Activated CD4-positive, alpha-beta T cell treated with anti-CD3 and anti-CD28 coated beads for 36 hours (primary cell): ENCODE measurements at regions not wholly inside any gene's neighbourhood (a gene's known extent, or its start where the extent isn't known, plus 50 kb on each side); places are given as distances from the start of the nearest gene placed in this dataset.

ENCODE experiments used
- ATAC-seq: fragments of 200-7000 bp; cut with Tn5 transposase; one replicate; pipeline ENCODE4 v1.10.0; 2021; ENCODE audit warnings: mild to moderate bottlenecking, moderate library complexity
- CTCF ChIA-PET: fragments of 350-600 bp; sonication (Branson Sonifier 250); formaldehyde crosslinking; loops from one replicate; lab custom pipeline; 2021; ENCODE audit warnings: antibody characterized with exemption; lab: Charles Lee
- POLR2A ChIA-PET: fragments of 350-600 bp; sonication (Branson Sonifier 250); formaldehyde crosslinking; loops from one replicate; lab custom pipeline; 2021; ENCODE audit warnings: antibody characterized with exemption, inconsistent platforms; lab: Charles Lee
- DNase-seq: peaks from one replicate; pipeline ENCODE4 v3.0.0-alpha.2; 2020
- H3K27ac Mint-ChIP-seq: one replicate; pipeline ENCODE4 v1.8.0; 2021; ENCODE audit warnings: mixed read lengths
- H3K27me3 Mint-ChIP-seq: one replicate; pipeline ENCODE4 v1.8.0; 2021; ENCODE audit warnings: mixed read lengths
- H3K36me3 Mint-ChIP-seq: one replicate; pipeline ENCODE4 v1.8.0; 2021; ENCODE audit warnings: low read depth, mixed read lengths
- H3K4me1 Mint-ChIP-seq: one replicate; pipeline ENCODE4 v1.8.0; 2021; ENCODE audit warnings: mixed read lengths
- H3K4me3 Mint-ChIP-seq: one replicate; pipeline ENCODE4 v1.8.0; 2021; ENCODE audit warnings: mild to moderate bottlenecking, moderate library complexity, mixed read lengths
- H3K9me3 Mint-ChIP-seq: one replicate; pipeline ENCODE4 v1.8.0; 2021; ENCODE audit warnings: low read depth, mixed read lengths
- intact Hi-C, 2 experiments: fragments of 100-400 bp; cut with DNase I in 1 of 2; cut with micrococcal nuclease in 1 of 2; formaldehyde crosslinking; loops; one replicate each; pipeline versions ENCODE4 v1.14.2 to v1.15.1; 2022 to 2024; cut with DNase I, micrococcal nuclease

- Mint-ChIP-seq H3K27me3 (peaks cover 8% of the 10 kb centered on the region), H3K36me3 (no peaks in the 10 kb centered on the region), H3K27ac (no peak overlapping the region), H3K4me3 (no peak overlapping the region), H3K9me3 (no peaks in the 10 kb centered on the region), H3K4me1 (peaks cover 3% of the 10 kb centered on the region)
- DNase-seq: no peak
- intact Hi-C loops: no loop called here
- POLR2A ChIA-PET: no interaction called here
- ATAC-seq: no peak
- CTCF ChIA-PET: interaction anchor here (0.8 to 1.8 kb wide), 6 partner anchors 17 to 1599 kb away, joined by 3 to 4 read pairs (median 4); no protein-coding TSS in a partner anchor
Observed at GRCh38 chr6:40326714-40327421, 260.3 kb downstream of the LRFN2 start.

- no peak overlapping the region for H3K27ac Mint-ChIP-seq
- DNase-seq (peak; percentile 34), ATAC-seq (peak; percentile 55)
- CTCF ChIA-PET: interaction anchor here (0.8 to 1.8 kb wide), 2 partner anchors 16 to 76 kb away, joined by 4 read pairs; no protein-coding TSS in a partner anchor
- peaks cover 8% of the 10 kb centered on the region for H3K27me3 Mint-ChIP-seq
- H3K9me3 Mint-ChIP-seq: no peaks in the 10 kb centered on the region
- no peaks in the 10 kb centered on the region for H3K36me3 Mint-ChIP-seq
- intact Hi-C loops: no loop called here
- POLR2A ChIA-PET: no interaction called here
- H3K4me3 Mint-ChIP-seq: no peak overlapping the region
- H3K4me1 Mint-ChIP-seq: peaks cover 3% of the 10 kb centered on the region
Observed at GRCh38 chr6:40325791-40326190, 261.4 kb downstream of the LRFN2 start.

GRCh38 chr6:40325041-40325440 is 262.1 kb downstream of the LRFN2 start:
- Mint-ChIP-seq H3K27ac (no peak overlapping the region), H3K36me3 (no peaks in the 10 kb centered on the region), H3K4me1 (peaks cover 3% of the 10 kb centered on the region), H3K9me3 (no peaks in the 10 kb centered on the region), H3K27me3 (peaks cover 11% of the 10 kb centered on the region), H3K4me3 (no peak overlapping the region)
- ChIA-PET POLR2A (no interaction called here), CTCF (no interaction called here)
- no peak for ATAC-seq
- intact Hi-C loops: no loop called here
- no peak for DNase-seq

GRCh38 chr6:40323881-40324634 is 263.1 kb downstream of the LRFN2 start:
- H3K27ac Mint-ChIP-seq: no peak overlapping the region
- no peaks in the 10 kb centered on the region for H3K9me3 Mint-ChIP-seq
- H3K36me3 Mint-ChIP-seq: no peaks in the 10 kb centered on the region
- H3K4me1 Mint-ChIP-seq: peaks cover 3% of the 10 kb centered on the region
- intact Hi-C loops: no loop called here
- ATAC-seq (no peak), DNase-seq (no peak)
- ChIA-PET POLR2A (no interaction called here), CTCF (no interaction called here)
- peaks cover 11% of the 10 kb centered on the region for H3K27me3 Mint-ChIP-seq
- no peak overlapping the region for H3K4me3 Mint-ChIP-seq

GRCh38 chr6:40322336-40322735 is 264.8 kb downstream of the LRFN2 start:
- Mint-ChIP-seq H3K27ac (no peak overlapping the region), H3K4me3 (no peak overlapping the region), H3K36me3 (no peaks in the 10 kb centered on the region), H3K27me3 (peaks cover 5% of the 10 kb centered on the region), H3K4me1 (peaks cover 3% of the 10 kb centered on the region), H3K9me3 (no peaks in the 10 kb centered on the region)
- CTCF ChIA-PET: no interaction called here
- no peak for ATAC-seq
- POLR2A ChIA-PET: no interaction called here
- DNase-seq: no peak
- intact Hi-C loops: no loop called here

- Mint-ChIP-seq H3K36me3 (no peaks in the 10 kb centered on the region), H3K9me3 (no peaks in the 10 kb centered on the region), H3K27ac (no peak overlapping the region), H3K27me3 (peaks cover 5% of the 10 kb centered on the region), H3K4me1 (peaks cover 3% of the 10 kb centered on the region), H3K4me3 (no peak overlapping the region)
- ATAC-seq (no peak), DNase-seq (no peak)
- ChIA-PET CTCF (interaction anchor here (0.6 kb wide), 1 partner anchor 598 kb away, joined by 4 read pairs; no protein-coding TSS in a partner anchor), POLR2A (no interaction called here)
- intact Hi-C loops: no loop called here
Observed at GRCh38 chr6:40321616-40322015, 265.5 kb downstream of the LRFN2 start.

GRCh38 chr6:40320947-40321346 is 266.2 kb downstream of the LRFN2 start:
- Mint-ChIP-seq H3K27me3 (peaks cover 5% of the 10 kb centered on the region), H3K4me3 (no peak overlapping the region), H3K27ac (no peak overlapping the region), H3K36me3 (no peaks in the 10 kb centered on the region), H3K4me1 (peaks cover 3% of the 10 kb centered on the region), H3K9me3 (no peaks in the 10 kb centered on the region)
- ATAC-seq: no peak
- CTCF ChIA-PET: no interaction called here
- no peak for DNase-seq
- POLR2A ChIA-PET: no interaction called here
- intact Hi-C loops: no loop called here

- ATAC-seq (no peak), DNase-seq (no peak)
- ChIA-PET POLR2A (no interaction called here), CTCF (no interaction called here)
- intact Hi-C loops: no loop called here
- Mint-ChIP-seq H3K4me1 (no peaks in the 10 kb centered on the region), H3K27ac (no peak overlapping the region), H3K9me3 (no peaks in the 10 kb centered on the region), H3K36me3 (no peaks in the 10 kb centered on the region), H3K4me3 (no peak overlapping the region), H3K27me3 (peaks cover 5% of the 10 kb centered on the region)
Observed at GRCh38 chr6:40320441-40320840, 266.7 kb downstream of the LRFN2 start.

GRCh38 chr6:40319124-40319523 is 268.0 kb downstream of the LRFN2 start:
- ChIA-PET CTCF (no interaction called here), POLR2A (no interaction called here)
- H3K27ac Mint-ChIP-seq: no peak overlapping the region
- no peak overlapping the region for H3K4me3 Mint-ChIP-seq
- DNase-seq (no peak), ATAC-seq (no peak)
- no peaks in the 10 kb centered on the region for H3K36me3 Mint-ChIP-seq
- intact Hi-C loops: no loop called here
- H3K27me3 Mint-ChIP-seq: peaks cover 5% of the 10 kb centered on the region
- no peaks in the 10 kb centered on the region for H3K4me1 Mint-ChIP-seq
- H3K9me3 Mint-ChIP-seq: no peaks in the 10 kb centered on the region

- no peak for ATAC-seq
- Mint-ChIP-seq H3K27me3 (peaks cover 4% of the 10 kb centered on the region), H3K27ac (no peak overlapping the region), H3K4me3 (no peak overlapping the region), H3K36me3 (no peaks in the 10 kb centered on the region), H3K4me1 (no peaks in the 10 kb centered on the region), H3K9me3 (no peaks in the 10 kb centered on the region)
- DNase-seq: no peak
- ChIA-PET POLR2A (no interaction called here), CTCF (interaction anchor here (0.7 to 1.0 kb wide), 2 partner anchors 47 to 273 kb away, joined by 3 to 5 read pairs; no protein-coding TSS in a partner anchor)
- intact Hi-C loops: no loop called here
Observed at GRCh38 chr6:40315060-40315459, 272.1 kb downstream of the LRFN2 start.

- H3K27ac Mint-ChIP-seq: no peak overlapping the region
- POLR2A ChIA-PET: no interaction called here
- peaks cover 1% of the 10 kb centered on the region for H3K4me1 Mint-ChIP-seq
- DNase-seq: no peak
- H3K9me3 Mint-ChIP-seq: no peaks in the 10 kb centered on the region
- H3K27me3 Mint-ChIP-seq: peaks cover 9% of the 10 kb centered on the region
- intact Hi-C loops: no loop called here
- no peak for ATAC-seq
- no peak overlapping the region for H3K4me3 Mint-ChIP-seq
- H3K36me3 Mint-ChIP-seq: no peaks in the 10 kb centered on the region
- CTCF ChIA-PET: interaction anchor here (0.6 to 0.7 kb wide), 3 partner anchors 15 to 481 kb away, joined by 3 read pairs; no protein-coding TSS in a partner anchor
Observed at GRCh38 chr6:40313582-40313981, 273.6 kb downstream of the LRFN2 start.
